Inflammatory macrophage (primary cell): ENCODE measurements at regions not wholly inside any gene's neighbourhood (a gene's known extent, or its start where the extent isn't known, plus 50 kb on each side); places are given as distances from the start of the nearest gene placed in this dataset.
"Not testable (repeated sequence)": the region's sequence is repeated elsewhere in the genome, so short reads cannot be mapped to it uniquely, and the experiment has no call there.

Source experiments
- DNase-seq, 2 donors: peaks; one replicate each; pipeline ENCODE4 v3.0.0-alpha.2; 2020 to 2022

GRCh38 chr4:164100741-164101365 is 606.4 kb downstream of the TMA16 start:
- not testable (repeated sequence) for DNase-seq

- DNase-seq = no peak
Observed at GRCh38 chr4:164108971-164109370, 614.5 kb downstream of the TMA16 start.

DNA sequence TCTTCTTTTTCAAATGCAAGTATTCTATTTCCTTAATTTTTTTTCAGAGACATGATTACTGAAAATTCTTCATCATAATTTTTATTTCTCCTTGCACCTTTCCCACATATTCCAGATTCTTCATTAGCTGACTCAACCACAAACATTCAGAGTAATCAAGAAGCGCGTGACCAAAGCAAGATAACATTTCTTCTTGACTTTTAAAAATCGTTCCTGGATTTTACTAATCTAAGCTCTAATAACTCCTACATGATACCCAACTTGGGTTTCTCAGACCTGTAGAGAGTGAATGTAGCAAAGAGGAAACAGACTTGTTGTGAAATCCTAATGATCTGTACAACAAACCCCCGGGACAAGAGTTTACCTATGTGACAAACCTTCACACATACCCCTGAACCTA is 615.0 kb downstream of the TMA16 start:
- DNase-seq = no peak

DNA sequence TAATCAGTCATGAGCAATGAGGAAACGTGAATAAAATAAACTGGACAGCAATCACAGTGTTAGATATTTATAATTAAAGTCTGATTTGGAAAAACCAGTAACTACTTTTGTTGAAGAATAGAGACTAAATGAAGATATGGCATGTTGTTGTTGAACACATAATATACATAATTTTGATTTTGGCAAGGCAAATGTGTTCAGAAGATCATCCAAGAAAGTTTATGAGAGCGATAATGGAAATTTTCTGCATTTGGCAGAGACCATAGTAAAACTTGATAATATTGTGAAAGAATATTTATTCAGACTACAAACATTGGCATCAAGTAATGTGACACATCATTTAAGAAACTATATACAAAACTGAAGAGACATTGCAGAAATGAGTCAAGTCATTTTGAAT is 620.7 kb downstream of the TMA16 start:
- DNase-seq = no peak

- no peak for DNase-seq
Observed at GRCh38 chr4:164116286-164116685, 621.8 kb downstream of the TMA16 start.

GRCh38 chr4:164134388-164134787 is 619.5 kb upstream of the SMIM31 start:
- no peak for DNase-seq

DNA sequence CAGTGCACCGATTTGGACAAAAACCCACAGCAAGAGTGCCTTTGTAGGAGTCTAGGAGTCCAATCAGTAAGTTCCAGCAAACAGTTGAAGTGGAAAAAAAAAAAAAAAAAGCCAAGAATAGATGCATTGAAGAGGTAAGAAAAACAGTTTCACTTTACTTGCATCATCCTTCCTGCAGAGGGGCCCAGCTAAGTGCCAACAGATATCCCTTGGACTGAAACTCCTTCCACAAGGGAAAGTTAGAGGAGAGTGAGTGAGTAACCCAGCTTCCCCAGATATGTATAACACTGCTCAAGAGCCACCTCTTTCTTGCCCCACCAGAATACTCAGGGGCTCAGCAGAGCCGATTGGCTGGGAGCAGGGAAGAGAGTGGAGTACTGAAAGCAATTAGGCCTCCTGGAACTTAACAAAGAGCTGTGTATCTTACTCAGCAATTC is 617.7 kb upstream of the SMIM31 start:
- no peak for DNase-seq

- DNase-seq = no peak
Observed at GRCh38 chr4:164138521-164138920, 615.4 kb upstream of the SMIM31 start.

DNA sequence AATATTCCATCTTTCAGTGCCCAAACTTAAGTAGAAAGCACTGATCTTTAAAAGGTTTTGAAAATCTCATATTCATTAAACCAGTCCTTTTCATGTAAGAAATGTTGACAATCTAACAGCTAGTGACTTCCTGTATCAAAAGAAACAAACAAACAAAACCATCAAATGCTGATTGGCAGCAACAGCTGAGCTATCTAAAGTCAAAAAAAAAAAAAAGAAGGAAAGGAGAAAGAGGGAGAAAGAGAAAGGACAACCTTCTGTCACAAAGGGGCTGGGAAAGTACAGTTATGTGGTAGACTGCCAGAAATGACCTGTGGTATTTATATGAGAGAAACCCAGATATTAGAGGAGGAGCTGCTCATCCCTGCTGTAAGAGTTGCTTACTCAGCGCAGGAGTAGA is 614.6 kb upstream of the SMIM31 start:
- no peak for DNase-seq

DNA sequence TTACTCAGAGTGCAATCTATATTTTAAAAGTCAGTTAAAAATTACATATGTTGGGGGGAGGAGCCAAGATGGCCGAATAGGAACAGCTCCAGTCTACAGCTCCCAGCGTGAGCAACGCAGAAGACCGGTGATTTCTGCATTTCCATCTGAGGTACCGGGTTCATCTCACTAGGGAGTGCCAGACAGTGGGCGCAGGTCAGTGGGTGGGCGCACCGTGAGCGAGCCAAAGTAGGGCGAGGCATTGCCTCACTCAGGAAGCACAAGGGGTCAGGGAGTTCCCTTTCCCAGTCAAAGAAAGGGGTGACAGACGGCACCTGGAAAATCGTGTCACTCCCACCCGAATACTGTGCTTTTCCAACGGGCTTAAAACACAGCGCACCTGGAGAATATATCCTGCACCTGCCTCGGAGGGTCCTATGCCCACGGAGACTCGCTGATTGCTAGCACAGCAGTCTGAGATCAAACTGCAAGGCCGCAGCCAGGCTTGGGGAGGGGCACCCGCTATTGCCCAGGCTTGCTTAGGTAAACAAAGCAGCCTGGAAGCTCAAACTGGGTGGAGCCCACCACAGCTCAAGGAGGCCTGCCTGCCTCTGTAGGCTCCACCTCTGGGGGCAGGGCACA is 612.1 kb upstream of the SMIM31 start:
- DNase-seq = not testable (repeated sequence)

- no peak for DNase-seq
Observed at GRCh38 chr4:164154416-164154815, 599.5 kb upstream of the SMIM31 start.

GRCh38 chr4:164169591-164169990 is 584.3 kb upstream of the SMIM31 start:
- DNase-seq = no peak

DNA sequence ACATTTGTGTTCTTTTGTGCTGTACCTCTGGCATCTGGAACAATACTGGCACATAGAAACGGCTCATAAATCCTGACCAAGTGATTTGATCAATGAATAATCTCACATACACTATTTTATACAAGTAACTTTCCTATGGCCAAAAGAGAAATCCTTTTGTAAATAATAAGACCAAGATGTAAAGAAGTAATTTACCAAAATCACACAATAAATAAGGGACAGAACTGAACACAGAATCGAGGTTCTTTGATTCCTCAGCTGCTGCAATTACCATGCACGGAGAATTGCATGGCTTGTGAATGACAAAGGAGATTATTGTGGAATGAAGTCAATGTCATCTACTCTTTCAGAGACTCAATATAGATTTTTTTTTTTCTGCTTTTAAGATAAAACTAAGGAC is 576.8 kb upstream of the SMIM31 start:
- no peak for DNase-seq

GRCh38 chr4:164177753-164178152 is 576.2 kb upstream of the SMIM31 start:
- no peak for DNase-seq

GRCh38 chr4:164188236-164188635 is 565.7 kb upstream of the SMIM31 start:
- DNase-seq = no peak

DNA sequence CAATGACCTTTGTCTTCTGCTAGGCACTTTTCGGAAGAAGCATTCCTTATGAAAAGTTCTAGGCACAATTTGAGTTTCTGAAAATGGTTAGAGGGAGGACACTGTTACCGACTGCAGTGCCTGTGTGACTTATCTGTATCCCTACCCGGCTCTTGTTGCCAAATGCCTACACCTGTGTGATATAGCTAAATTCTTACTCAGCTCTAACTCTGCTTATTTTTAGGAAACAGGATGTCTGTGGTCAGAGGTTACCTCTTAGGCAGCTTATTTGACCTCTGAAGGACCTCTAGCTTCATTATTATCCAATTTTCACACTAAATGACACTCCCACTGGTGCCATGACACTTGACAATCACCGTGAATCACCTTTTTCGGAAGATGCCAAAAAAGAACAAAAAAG is 561.1 kb upstream of the SMIM31 start:
- no peak for DNase-seq

GRCh38 chr4:164193676-164194075 is 560.3 kb upstream of the SMIM31 start:
- DNase-seq = no peak

DNA sequence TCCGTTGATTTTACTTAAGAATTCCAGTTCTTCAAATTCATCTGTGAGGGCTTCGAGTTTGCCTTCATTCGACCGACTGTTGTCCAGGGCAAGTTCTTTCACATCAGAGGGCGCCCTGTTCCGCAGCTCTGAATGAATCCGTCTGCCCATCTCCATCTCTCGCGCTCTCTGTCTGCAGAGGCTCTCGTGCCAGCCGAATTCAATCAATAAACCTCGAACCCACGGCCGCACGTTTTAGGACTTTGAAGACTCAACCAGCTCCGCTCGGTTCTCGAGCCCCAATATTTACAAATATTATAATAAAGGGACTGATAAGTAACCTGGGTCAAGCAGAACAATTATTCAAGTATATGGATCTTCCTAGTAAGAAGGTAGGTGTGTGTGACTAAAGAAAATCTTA is 556.4 kb upstream of the SMIM31 start:
- no peak for DNase-seq

DNA sequence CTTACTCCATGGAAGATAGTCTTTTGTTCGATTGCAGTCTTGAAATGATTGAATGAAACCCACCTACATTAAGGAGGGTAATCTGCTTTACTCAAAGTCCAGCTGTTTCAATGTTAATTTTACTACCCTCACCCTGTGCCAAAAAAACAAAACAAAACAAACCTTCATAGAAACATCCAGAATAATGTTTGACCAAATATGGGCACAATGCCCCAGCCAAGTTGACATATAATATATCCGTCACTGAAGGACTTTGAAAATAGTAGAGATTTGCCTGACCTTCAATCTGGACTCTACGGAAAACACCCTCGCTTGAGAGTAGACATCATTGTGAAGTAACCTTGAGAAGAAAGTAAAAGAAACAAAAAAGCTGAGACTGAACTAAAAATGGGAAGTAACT is 550.5 kb upstream of the SMIM31 start:
- no peak for DNase-seq

DNA sequence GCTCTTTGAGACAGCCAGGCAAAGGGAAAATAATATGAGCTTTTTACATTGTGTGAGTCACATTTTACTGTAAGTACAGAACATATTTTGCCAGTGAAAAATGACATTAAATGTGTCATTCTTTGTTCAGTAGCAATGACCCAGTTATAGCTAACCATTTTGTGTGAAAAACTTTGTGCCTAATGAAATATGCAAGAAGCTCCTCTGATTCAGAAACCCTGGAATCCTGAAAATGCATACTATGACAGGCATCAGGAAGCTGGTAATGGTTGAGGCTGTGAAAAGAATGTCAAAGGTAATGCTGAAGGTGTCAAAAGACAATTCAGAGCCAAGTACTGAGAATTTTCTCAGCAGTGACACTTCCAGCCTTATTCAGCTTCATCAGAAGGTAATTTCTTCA is 549.5 kb upstream of the SMIM31 start:
- DNase-seq = no peak

- DNase-seq = no peak
Observed at GRCh38 chr4:164207460-164207859, 546.5 kb upstream of the SMIM31 start.

DNA sequence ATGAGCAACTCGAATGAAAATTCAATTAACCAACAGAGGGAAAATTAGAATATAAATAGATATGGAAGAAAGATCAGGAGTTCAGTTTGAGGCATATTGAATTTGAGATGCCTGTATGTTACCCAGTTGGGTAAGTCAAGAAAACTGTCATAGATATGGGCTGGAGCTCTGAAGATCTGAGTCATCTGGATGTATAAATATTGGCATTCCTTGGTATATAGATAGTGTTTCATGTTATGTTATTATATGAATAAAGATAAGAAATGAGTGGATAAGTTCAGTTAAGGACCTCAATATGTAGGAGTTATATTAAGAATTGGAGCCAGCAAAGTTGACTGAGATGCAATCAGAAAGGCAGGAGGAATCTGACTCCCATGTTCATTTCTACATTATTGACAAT is 543.6 kb upstream of the SMIM31 start:
- no peak for DNase-seq

- DNase-seq = no peak
Observed at GRCh38 chr4:164212134-164212533, 541.8 kb upstream of the SMIM31 start.

- DNase-seq = no peak
Observed at GRCh38 chr4:164212714-164213113, 541.2 kb upstream of the SMIM31 start.
